ENCODE measurements at regions not wholly inside any gene's neighbourhood (a gene's known extent, or its start where the extent isn't known, plus 50 kb on each side); places are given as distances from the start of the nearest gene placed in this dataset.

- no peak for TF ChIP-seq REST (IDR thresholded peaks at IDR 0.05; ENCODE audit: insufficient replicate concordance, low read depth)
- TF ChIP-seq CTCF (IDR thresholded peaks at IDR 0.05; ENCODE audit: insufficient read depth, low read length) = no peak
- TF ChIP-seq GABPA (IDR thresholded peaks at IDR 0.05; ENCODE audit: low read depth) = no peak
- no peak for TF ChIP-seq POLR2AphosphoS5 (IDR thresholded peaks at IDR 0.05; ENCODE audit: low read depth)
Observed at GRCh38 chr4:3388471-3389232, 53.1 kb upstream of the HGFAC start.

All from HL-60 (cell line).